ENCODE measurements at regions not wholly inside any gene's neighbourhood (a gene's known extent, or its start where the extent isn't known, plus 50 kb on each side); places are given as distances from the start of the nearest gene placed in this dataset.

DNA sequence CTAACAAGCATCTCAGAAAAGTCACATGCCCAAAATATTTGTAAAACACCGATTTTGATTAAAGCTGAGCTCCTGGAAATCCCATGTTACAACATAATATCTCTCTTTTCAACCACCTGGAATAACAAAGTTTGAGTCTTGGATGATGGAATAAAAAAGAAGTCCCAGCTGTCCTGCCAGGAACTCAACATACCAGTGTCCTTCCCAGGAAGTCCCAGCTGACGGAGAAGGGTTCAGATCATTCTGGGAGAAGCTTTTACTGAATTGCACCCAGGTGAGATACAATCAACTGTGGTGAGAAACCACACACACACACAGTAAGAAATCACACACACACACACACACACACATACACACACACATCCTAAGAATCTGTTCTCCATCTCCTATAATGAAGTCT is 413.1 kb upstream of the PKDCC start:
- Histone ChIP-seq H3K4me3 (ENCODE audit: low read length) (no peak overlapping the region), H2AFZ (ENCODE audit: low read depth, low read length) (no peak overlapping the region), H3K9me3 (ENCODE audit: insufficient read depth, low read length) (no peaks in the 10 kb centered on the region), H3K9ac (ENCODE audit: low read length) (no peak overlapping the region), H3K27me3 (ENCODE audit: low read depth, low read length) (no peaks in the 10 kb centered on the region), H3K79me2 (ENCODE audit: low read length) (no peaks in the 10 kb centered on the region), H3K27ac (ENCODE audit: low read length) (no peak overlapping the region), H3K4me1 (ENCODE audit: low read length) (no peaks in the 10 kb centered on the region), H3K4me2 (ENCODE audit: low read length) (no peak overlapping the region), H3K36me3 (replicated peaks; ENCODE audit: low read depth, low read length) (no peaks in the 10 kb centered on the region), H4K20me1 (ENCODE audit: insufficient read depth, low read length) (no peaks in the 10 kb centered on the region)
- TF ChIP-seq EZH2phosphoT487 (IDR thresholded peaks at IDR 0.05; ENCODE audit: low read depth), result no peak
- TF ChIP-seq, protein P1, sequence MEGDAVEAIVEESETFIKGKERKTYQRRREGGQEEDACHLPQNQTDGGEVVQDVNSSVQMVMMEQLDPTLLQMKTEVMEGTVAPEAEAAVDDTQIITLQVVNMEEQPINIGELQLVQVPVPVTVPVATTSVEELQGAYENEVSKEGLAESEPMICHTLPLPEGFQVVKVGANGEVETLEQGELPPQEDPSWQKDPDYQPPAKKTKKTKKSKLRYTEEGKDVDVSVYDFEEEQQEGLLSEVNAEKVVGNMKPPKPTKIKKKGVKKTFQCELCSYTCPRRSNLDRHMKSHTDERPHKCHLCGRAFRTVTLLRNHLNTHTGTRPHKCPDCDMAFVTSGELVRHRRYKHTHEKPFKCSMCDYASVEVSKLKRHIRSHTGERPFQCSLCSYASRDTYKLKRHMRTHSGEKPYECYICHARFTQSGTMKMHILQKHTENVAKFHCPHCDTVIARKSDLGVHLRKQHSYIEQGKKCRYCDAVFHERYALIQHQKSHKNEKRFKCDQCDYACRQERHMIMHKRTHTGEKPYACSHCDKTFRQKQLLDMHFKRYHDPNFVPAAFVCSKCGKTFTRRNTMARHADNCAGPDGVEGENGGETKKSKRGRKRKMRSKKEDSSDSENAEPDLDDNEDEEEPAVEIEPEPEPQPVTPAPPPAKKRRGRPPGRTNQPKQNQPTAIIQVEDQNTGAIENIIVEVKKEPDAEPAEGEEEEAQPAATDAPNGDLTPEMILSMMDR (IDR thresholded peaks at IDR 0.05; ENCODE audit: low read depth, low read length), result no peak

GRCh38 chr2:41644936-41645335 is 402.9 kb upstream of the PKDCC start:
- Histone ChIP-seq H2AFZ (ENCODE audit: low read depth, low read length) (no peak overlapping the region), H3K4me3 (ENCODE audit: low read length) (no peak overlapping the region)

GRCh38 chr2:41647468-41648050 is 400.3 kb upstream of the PKDCC start:
- Histone ChIP-seq H3K4me3 (ENCODE audit: low read length) (no peak overlapping the region), H3K79me2 (ENCODE audit: low read length) (no peaks in the 10 kb centered on the region), H3K4me2 (ENCODE audit: low read length) (no peak overlapping the region), H3K27me3 (ENCODE audit: low read depth, low read length) (no peaks in the 10 kb centered on the region), H3K36me3 (replicated peaks; ENCODE audit: low read depth, low read length) (no peaks in the 10 kb centered on the region), H2AFZ (ENCODE audit: low read depth, low read length) (no peak overlapping the region), H4K20me1 (ENCODE audit: insufficient read depth, low read length) (no peaks in the 10 kb centered on the region), H3K9me3 (ENCODE audit: insufficient read depth, low read length) (no peaks in the 10 kb centered on the region), H3K4me1 (ENCODE audit: low read length) (no peaks in the 10 kb centered on the region), H3K27ac (ENCODE audit: low read length) (no peak overlapping the region), H3K9ac (ENCODE audit: low read length) (no peak overlapping the region)
- TF ChIP-seq, protein P1 (IDR thresholded peaks at IDR 0.05; ENCODE audit: low read depth, low read length), result no peak

More at GRCh38 chr2:41644936-41645335, 402.9 kb upstream of the PKDCC start:
- Histone ChIP-seq H3K79me2 (ENCODE audit: low read length) (no peaks in the 10 kb centered on the region), H4K20me1 (ENCODE audit: insufficient read depth, low read length) (no peaks in the 10 kb centered on the region), H3K4me2 (ENCODE audit: low read length) (no peak overlapping the region), H3K9me3 (ENCODE audit: insufficient read depth, low read length) (no peaks in the 10 kb centered on the region), H3K4me1 (ENCODE audit: low read length) (no peaks in the 10 kb centered on the region), H3K9ac (ENCODE audit: low read length) (no peak overlapping the region), H3K27me3 (ENCODE audit: low read depth, low read length) (no peaks in the 10 kb centered on the region), H3K36me3 (replicated peaks; ENCODE audit: low read depth, low read length) (no peaks in the 10 kb centered on the region), H3K27ac (ENCODE audit: low read length) (no peak overlapping the region)
- TF ChIP-seq, protein P1 (IDR thresholded peaks at IDR 0.05; ENCODE audit: low read depth, low read length), result no peak
- TF ChIP-seq EZH2phosphoT487 (IDR thresholded peaks at IDR 0.05; ENCODE audit: low read depth), result no peak

- no peaks in the 10 kb centered on the region for H3K9me3 ChIP-seq (ENCODE audit: insufficient read depth, low read length)
- no peak for TF ChIP-seq EZH2phosphoT487 (IDR thresholded peaks at IDR 0.05; ENCODE audit: low read depth)
- TF ChIP-seq, protein P1 (IDR thresholded peaks at IDR 0.05; ENCODE audit: low read depth, low read length), result no peak
Measured at GRCh38 chr2:41657226-41657625, 390.6 kb upstream of the PKDCC start.

More at GRCh38 chr2:41657226-41657625, 390.6 kb upstream of the PKDCC start:
- Histone ChIP-seq H3K4me2 (ENCODE audit: low read length) (no peak overlapping the region), H3K27ac (ENCODE audit: low read length) (no peak overlapping the region), H4K20me1 (ENCODE audit: insufficient read depth, low read length) (no peaks in the 10 kb centered on the region), H2AFZ (ENCODE audit: low read depth, low read length) (no peak overlapping the region), H3K4me1 (ENCODE audit: low read length) (no peaks in the 10 kb centered on the region), H3K9ac (ENCODE audit: low read length) (no peak overlapping the region), H3K36me3 (replicated peaks; ENCODE audit: low read depth, low read length) (no peaks in the 10 kb centered on the region), H3K79me2 (ENCODE audit: low read length) (no peaks in the 10 kb centered on the region), H3K4me3 (ENCODE audit: low read length) (no peak overlapping the region), H3K27me3 (ENCODE audit: low read depth, low read length) (no peaks in the 10 kb centered on the region)
